ENCODE measurements at regions not wholly inside any gene's neighbourhood (a gene's known extent, or its start where the extent isn't known, plus 50 kb on each side); places are given as distances from the start of the nearest gene placed in this dataset.

DNA sequence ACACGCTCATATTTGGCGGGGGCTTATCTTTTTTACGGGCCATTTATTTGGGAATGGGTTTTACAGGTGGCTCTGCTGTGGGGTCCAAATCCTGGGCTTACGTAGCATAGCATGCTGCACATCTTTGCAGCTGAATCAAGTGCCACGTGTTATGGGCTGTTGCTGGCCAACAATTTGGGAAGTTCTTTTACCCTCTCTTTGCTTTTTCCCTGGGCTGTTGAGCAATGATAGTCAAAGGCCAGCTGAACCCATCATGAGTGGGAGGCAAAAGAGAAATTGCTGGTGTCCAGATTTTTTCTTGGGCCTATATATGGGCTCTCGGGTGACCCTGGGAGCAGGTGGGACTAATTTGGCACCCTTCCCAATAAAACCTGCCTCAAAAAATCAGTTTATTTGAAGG, 209.3 kb upstream of the SATB1 start:
- no peak for DNase-seq (ENCODE audit: low read depth in 2 of 2)

GRCh38 chr3:18633002-18633401, 207.9 kb upstream of the SATB1 start:
- no peak for DNase-seq (ENCODE audit: low read depth in 2 of 2)

DNA sequence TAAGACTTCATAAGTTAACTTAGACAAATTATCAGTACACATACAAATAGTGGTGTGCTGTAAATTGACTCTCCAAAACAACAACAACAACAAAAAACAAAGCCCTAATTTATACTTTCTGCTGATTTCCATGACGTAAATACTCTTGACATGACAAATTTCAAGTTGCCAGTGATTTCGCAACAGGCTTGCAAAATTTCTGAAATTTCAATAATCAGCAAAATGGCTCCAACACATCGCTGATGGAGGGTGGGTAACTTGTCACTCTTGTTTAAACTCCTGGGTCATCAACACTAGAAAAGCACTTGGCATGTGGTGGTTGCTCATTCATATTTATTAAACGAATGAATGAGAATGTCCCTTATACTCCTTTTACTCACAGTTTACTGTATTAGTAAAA, 205.2 kb upstream of the SATB1 start:
- DNase-seq (ENCODE audit: low read depth in 2 of 2), result no peak

GRCh38 chr3:18625085-18625484, 199.9 kb upstream of the SATB1 start:
- no peak for DNase-seq (ENCODE audit: low read depth in 2 of 2)

GRCh38 chr3:18623220-18623619, 198.1 kb upstream of the SATB1 start:
- DNase-seq (ENCODE audit: low read depth in 2 of 2), result no peak

DNA sequence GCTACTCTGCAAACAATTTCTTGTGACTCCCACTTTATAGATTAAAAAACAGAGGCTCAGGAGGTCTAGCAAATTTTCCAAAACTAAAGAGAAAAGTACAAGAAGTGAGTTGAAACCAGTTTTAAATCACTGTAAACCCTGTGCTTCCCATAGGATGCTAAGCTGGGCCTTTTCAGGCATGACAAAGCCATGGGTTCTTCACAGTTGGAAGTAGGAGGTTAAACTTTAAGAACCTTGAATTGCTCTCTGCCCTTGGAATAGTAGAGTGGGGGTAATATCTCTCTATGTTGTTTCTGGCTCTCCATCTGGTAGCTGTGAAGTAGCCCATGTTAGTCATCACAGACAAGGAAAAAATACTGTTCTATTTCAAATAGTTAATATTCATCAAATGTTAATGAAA, 193.6 kb upstream of the SATB1 start:
- no peak for DNase-seq (ENCODE audit: low read depth in 2 of 2)

- DNase-seq (ENCODE audit: low read depth in 2 of 2), result no peak
These were observed 186.9 kb upstream of the SATB1 start for GRCh38 chr3:18611991-18612390.

- no peak for DNase-seq (ENCODE audit: low read depth in 2 of 2)
These were observed 184.0 kb upstream of the SATB1 start for GRCh38 chr3:18609187-18609586.

- DNase-seq (ENCODE audit: low read depth in 2 of 2), result no peak
These were observed 172.8 kb upstream of the SATB1 start for GRCh38 chr3:18597919-18598318.

- DNase-seq (ENCODE audit: low read depth in 2 of 2), result no peak
These were observed 168.1 kb upstream of the SATB1 start for GRCh38 chr3:18593231-18593630.

DNA sequence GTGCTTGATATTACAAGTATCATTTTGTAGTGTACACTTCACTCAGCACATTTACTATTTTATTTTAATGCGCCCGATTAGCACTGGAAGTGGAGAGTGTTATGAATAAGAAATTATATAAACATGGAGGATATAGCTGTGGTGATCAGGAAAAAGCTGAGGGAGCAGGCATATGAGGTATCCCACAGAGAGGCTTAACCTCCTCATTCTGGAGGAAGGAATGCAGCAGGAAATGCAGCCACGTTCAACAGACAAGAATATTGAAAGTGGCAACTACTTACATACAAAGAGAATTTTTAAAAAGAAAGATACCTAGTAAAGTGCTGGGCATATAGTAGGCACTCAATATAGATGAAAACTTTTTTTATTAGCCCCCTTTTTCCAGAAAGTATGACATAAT, 166.0 kb upstream of the SATB1 start:
- DNase-seq (ENCODE audit: low read depth in 2 of 2), result no peak

DNA sequence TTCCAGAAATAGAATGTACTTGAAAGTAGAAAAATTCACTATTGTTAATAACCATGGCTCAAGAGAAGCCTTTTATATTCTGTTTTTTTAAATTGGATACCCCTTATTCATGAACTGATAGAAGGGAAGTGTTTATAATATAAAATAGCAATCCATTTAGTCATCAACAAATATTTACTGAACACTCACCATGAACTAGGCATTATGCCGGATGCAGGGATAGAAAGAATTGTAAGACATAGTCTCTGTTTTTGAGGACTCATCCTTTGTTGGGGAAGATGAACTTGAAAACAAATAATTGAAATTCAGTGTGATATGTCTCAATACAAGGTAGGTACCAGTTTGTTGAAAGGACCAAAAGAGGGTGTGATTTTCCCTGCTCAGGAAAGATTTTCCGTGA, 160.9 kb upstream of the SATB1 start:
- DNase-seq (ENCODE audit: low read depth in 2 of 2), result no peak

- DNase-seq (ENCODE audit: low read depth in 2 of 2), result no peak
These were observed 160.1 kb upstream of the SATB1 start for GRCh38 chr3:18585004-18585968.

GRCh38 chr3:18580268-18580667, 155.1 kb upstream of the SATB1 start:
- DNase-seq (ENCODE audit: low read depth in 2 of 2), result no peak

DNA sequence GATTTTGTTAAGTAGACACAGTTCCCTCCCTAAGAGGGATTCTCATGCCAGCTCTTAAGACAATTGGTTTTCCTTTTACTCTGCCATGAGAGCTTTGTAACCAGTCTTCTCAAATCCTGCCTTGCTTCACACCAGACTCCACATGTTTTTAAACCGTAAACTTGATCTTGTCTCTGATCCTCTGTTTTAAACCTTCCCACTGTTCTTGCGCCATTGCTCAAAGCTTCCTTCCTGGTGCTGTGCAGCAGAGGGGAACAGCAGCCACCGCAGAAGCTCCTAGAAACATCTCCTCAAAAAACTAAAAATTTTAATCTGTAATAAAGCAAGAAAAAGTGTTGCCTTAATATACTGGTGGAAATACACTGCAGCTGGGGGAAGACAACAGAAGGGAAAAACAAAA, 154.5 kb upstream of the SATB1 start:
- DNase-seq (ENCODE audit: low read depth in 2 of 2), result no peak

DNA sequence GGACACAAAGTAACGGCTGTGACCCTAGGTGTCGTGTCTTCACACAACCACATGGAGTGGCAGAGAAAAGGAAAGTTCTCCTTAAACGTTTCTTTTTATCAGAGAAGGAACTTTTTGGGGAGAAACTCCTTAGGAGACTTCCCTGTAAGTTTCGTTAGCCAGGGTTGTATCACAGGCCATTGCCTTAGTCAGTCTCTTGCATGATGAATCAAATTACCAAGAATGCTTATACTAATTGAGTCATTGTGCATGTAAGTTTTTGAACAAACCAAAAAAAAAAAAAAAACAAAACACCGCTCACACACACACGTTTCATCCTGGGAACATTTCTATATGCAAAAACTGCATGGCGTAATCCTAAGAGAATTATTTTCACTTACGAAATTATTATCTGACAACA, 150.4 kb upstream of the SATB1 start:
- DNase-seq (ENCODE audit: low read depth in 2 of 2), result no peak

DNA sequence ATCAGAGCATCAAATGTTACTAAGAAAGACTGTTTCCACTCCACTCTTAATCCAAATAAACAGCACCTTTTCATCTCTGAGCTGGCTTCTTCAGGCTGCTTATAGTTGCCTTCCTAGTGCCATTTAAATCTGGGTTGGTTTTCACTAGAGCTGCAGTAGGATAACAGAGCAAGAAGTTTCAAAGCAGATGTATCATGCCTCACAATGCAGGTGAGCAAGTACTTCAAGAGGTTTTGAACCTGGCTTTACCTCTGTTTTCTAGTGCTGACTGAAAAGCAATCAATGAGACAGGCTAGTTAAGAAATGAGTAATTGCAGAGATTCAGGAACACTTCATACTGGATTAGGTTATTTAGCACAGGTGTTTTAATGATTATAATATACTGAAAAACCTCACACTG, 147.7 kb upstream of the SATB1 start:
- no peak for DNase-seq (ENCODE audit: low read depth in 2 of 2)

GRCh38 chr3:18567293-18567692, 142.2 kb upstream of the SATB1 start:
- DNase-seq (ENCODE audit: low read depth in 2 of 2), result no peak

DNA sequence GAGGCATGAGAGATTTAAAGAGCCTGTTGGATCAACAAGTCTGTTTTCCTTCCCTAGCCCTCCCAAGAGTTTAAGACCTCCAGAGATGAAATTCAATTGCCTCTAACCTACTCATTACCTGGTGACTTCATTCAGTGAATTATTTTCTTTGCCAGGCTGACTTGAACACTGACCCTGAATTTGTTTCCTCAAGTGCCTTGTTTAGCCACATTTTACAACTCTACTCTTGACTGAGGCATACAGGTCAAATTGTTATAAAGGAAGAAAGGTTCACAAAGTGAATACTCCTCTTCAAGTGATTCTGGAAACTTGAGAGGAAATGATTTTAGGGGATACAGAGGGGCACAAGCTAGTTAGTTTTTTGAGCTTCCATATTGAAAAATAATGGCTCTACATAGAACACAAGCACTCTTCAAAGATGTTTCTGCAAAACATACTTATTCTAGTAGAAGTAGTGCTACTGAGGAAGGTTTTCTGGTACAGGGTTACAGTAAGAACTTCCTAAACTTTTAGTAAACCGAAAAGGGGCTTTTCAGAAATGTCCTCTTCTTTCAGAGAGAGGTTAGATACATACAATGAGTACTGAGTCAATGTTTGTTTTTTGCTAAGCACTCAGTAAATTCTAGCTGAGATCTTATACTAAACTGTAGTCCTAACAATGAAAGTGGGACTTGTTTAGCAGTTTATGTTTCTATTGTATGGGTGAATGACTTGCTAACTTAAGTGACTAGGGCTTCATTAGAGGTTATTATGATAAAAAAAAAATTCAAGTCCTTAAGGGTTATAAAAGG, 137.4 kb upstream of the SATB1 start:
- no peak for DNase-seq (ENCODE audit: low read depth in 2 of 2)

GRCh38 chr3:18559331-18559842, 134.2 kb upstream of the SATB1 start:
- peak in 1 of 2 donors; percentile 18 for DNase-seq (ENCODE audit: low read depth in 2 of 2)

GRCh38 chr3:18558507-18558906, 133.4 kb upstream of the SATB1 start:
- DNase-seq (ENCODE audit: low read depth in 2 of 2), result no peak

DNA sequence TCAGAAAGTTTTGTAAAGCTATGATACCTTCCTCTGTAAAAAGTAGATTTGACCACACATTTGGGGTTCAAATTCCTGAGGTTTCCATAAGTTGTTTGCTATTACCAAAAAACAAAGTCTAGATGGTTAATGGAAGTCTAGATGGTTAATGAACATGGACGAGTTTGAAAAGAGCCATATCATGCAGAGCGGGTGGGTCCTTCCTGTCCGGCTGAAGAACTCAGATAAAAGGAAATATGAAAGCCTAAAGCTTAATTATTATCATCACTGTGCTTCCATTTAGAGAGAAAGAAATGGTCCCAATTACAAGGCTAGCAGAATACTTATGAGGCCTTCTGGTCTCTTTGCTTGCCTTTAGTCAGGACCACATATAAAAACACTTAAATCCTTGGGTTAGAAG, 132.1 kb upstream of the SATB1 start:
- DNase-seq (ENCODE audit: low read depth in 2 of 2), result no peak
